SIG-M5 (cell line): ENCODE measurements at regions not wholly inside any gene's neighbourhood (a gene's known extent, or its start where the extent isn't known, plus 50 kb on each side); places are given as distances from the start of the nearest gene placed in this dataset.
"Not testable (repeated sequence)": the region's sequence is repeated elsewhere in the genome, so short reads cannot be mapped to it uniquely, and the experiment has no call there.

Experiments used
- DNase-seq: peaks from one replicate; lab custom pipeline; 2025; lab: John Stamatoyannopoulos, UW

- DNase-seq: not testable (repeated sequence)
These were observed 904.4 kb upstream of the HS3ST1 start for GRCh38 chr4:12333083-12333482.

GRCh38 chr4:12324965-12325364 is 896.3 kb upstream of the HS3ST1 start:
- DNase-seq: no peak

- DNase-seq: no peak
These were observed 891.1 kb upstream of the HS3ST1 start for GRCh38 chr4:12319765-12320164.

GRCh38 chr4:12304905-12305304 is 876.2 kb upstream of the HS3ST1 start:
- DNase-seq: no peak

- no peak for DNase-seq
These were observed 867.7 kb upstream of the HS3ST1 start for GRCh38 chr4:12296366-12296765.

- no peak for DNase-seq
These were observed 865.3 kb upstream of the HS3ST1 start for GRCh38 chr4:12293906-12294525.

- no peak for DNase-seq
These were observed 857.7 kb upstream of the HS3ST1 start for GRCh38 chr4:12286351-12286750.

GRCh38 chr4:12270546-12270945 is 841.9 kb upstream of the HS3ST1 start:
- DNase-seq: no peak

- DNase-seq: no peak
These were observed 836.9 kb upstream of the HS3ST1 start for GRCh38 chr4:12265554-12265953.

- DNase-seq: no peak
These were observed 831.8 kb upstream of the HS3ST1 start for GRCh38 chr4:12260453-12260852.

GRCh38 chr4:12244973-12245372 is 816.3 kb upstream of the HS3ST1 start:
- no peak for DNase-seq

- no peak for DNase-seq
These were observed 813.7 kb upstream of the HS3ST1 start for GRCh38 chr4:12242354-12242753.

GRCh38 chr4:12239897-12240636 is 811.4 kb upstream of the HS3ST1 start:
- DNase-seq: no peak

GRCh38 chr4:12231098-12231497 is 802.4 kb upstream of the HS3ST1 start:
- no peak for DNase-seq

- DNase-seq: no peak
These were observed 792.3 kb upstream of the HS3ST1 start for GRCh38 chr4:12221031-12221430.

- DNase-seq: no peak
These were observed 782.9 kb upstream of the HS3ST1 start for GRCh38 chr4:12211636-12212035.

GRCh38 chr4:12207396-12207795 is 778.7 kb upstream of the HS3ST1 start:
- DNase-seq: no peak

GRCh38 chr4:12206091-12206490 is 777.4 kb upstream of the HS3ST1 start:
- no peak for DNase-seq

GRCh38 chr4:12203945-12204344 is 775.3 kb upstream of the HS3ST1 start:
- DNase-seq: no peak

GRCh38 chr4:12200226-12200625 is 771.5 kb upstream of the HS3ST1 start:
- no peak for DNase-seq

- no peak for DNase-seq
These were observed 757.8 kb upstream of the HS3ST1 start for GRCh38 chr4:12186526-12186925.

- no peak for DNase-seq
These were observed 750.2 kb upstream of the HS3ST1 start for GRCh38 chr4:12178614-12179610.

- DNase-seq: no peak
These were observed 748.7 kb upstream of the HS3ST1 start for GRCh38 chr4:12177416-12177815.
